Body of pancreas (tissue), 4 donors: ENCODE measurements at regions not wholly inside any gene's neighbourhood (a gene's known extent, or its start where the extent isn't known, plus 50 kb on each side); places are given as distances from the start of the nearest gene placed in this dataset.

Experiments
- ATAC-seq: fragments of 150-250 bp; one replicate; pipeline ENCODE4 v1.9.1; 2016
- DNase-seq, 4 donors: peaks; one replicate each; pipeline ENCODE4 v3.0.0-alpha.2; 2019
- H3K27ac ChIP-seq, 4 donors: fragments of 200-600 bp; sonication (generic); 1 replicate in 3 of 4; 2 replicates in 1 of 4; pipeline versions ENCODE4 v1.5.1 to v1.6.1; 2016 to 2019; ENCODE audit warnings: mild to moderate bottlenecking in 1 of 4, mixed read lengths in 1 of 4, moderate library complexity in 1 of 4
- H3K27me3 ChIP-seq, 2 donors: fragments of 200-600 bp; sonication (generic); one replicate each; pipeline ENCODE4 v1.6.0; 2016; ENCODE audit warnings: mild to moderate bottlenecking in 1 of 2
- H3K36me3 ChIP-seq, 2 donors: fragments of 200-600 bp; sonication (generic); replicated peaks in 1 of 2; 2 replicates each; pipeline ENCODE4 v1.5.1; 2016; ENCODE audit warnings: low read depth in 2 of 2; ENCODE audit not compliant: insufficient read depth in 1 of 2
- H3K4me1 ChIP-seq: fragments of 200-600 bp; sonication (generic); one replicate; pipeline ENCODE4 v1.6.0; 2016
- H3K4me3 ChIP-seq, 2 donors: fragments of 200-600 bp; sonication (generic); 1 replicate in 1 of 2; 2 replicates in 1 of 2; pipeline ENCODE4 v1.5.1; 2016 to 2019
- H3K9me3 ChIP-seq, 3 donors: fragments of 200-600 bp; sonication (generic); 1 replicate in 2 of 3; 2 replicates in 1 of 3; pipeline ENCODE4 v1.5.1; 2016
- POLR2A ChIP-seq, 3 donors: fragments of 450-650 bp; IDR thresholded peaks; one replicate each; pipeline ENCODE4 v1.6.1; 2016; ENCODE audit warnings: antibody characterized with exemption in 3 of 3, mild to moderate bottlenecking in 2 of 3
- WGBS, 2 donors: methylation state at CpG; one replicate each; pipeline ENCODE4 v1.1.5; 2017; 5-methylcytosine and 5-hydroxymethylcytosine counted together
- intact Hi-C: fragments of 100-400 bp; cut with DNase I; formaldehyde crosslinking; loops from one replicate; pipeline ENCODE4 v1.15.1; 2023
- TF ChIP-seq, protein P1 (sequence below), 7 experiments: fragments of 450-650 bp in 4 of 7; fragments of 200-600 bp in 3 of 7; sonication (generic) in 3 of 7; IDR thresholded peaks; one replicate each; pipeline ENCODE4 v1.5.1; 2016 to 2019; ENCODE audit warnings: antibody characterized with exemption in 7 of 7

DNA sequence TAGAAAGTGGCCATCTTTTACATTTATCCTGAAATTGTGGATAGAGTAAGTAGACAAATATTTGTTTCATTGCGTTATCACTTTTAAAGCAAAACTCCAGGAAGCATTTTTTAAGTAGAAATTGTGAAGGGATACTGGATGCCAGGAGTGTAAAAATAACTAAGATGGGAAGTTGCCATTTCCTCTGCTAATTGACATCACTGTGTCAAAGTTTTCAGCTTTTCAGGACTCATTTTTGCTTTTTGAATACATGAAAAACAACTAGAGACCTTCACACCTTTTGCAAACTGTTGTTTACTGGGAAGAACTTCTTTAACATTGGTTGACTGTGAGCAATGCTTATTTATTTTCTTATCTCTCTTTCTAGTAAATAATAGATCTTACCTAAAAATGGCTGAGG is 337.5 kb downstream of the NR2F1-AS1 start:
- intact Hi-C loops = no loop called here
- no peak for ATAC-seq
- no peak for TF ChIP-seq POLR2A (IDR thresholded peaks at IDR 0.05)
- TF ChIP-seq, protein P1, sequence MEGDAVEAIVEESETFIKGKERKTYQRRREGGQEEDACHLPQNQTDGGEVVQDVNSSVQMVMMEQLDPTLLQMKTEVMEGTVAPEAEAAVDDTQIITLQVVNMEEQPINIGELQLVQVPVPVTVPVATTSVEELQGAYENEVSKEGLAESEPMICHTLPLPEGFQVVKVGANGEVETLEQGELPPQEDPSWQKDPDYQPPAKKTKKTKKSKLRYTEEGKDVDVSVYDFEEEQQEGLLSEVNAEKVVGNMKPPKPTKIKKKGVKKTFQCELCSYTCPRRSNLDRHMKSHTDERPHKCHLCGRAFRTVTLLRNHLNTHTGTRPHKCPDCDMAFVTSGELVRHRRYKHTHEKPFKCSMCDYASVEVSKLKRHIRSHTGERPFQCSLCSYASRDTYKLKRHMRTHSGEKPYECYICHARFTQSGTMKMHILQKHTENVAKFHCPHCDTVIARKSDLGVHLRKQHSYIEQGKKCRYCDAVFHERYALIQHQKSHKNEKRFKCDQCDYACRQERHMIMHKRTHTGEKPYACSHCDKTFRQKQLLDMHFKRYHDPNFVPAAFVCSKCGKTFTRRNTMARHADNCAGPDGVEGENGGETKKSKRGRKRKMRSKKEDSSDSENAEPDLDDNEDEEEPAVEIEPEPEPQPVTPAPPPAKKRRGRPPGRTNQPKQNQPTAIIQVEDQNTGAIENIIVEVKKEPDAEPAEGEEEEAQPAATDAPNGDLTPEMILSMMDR (IDR thresholded peaks at IDR 0.05) = no peak
- no peaks in the 10 kb centered on the region for H3K9me3 ChIP-seq
- no peaks in the 10 kb centered on the region for H3K4me1 ChIP-seq
- H3K27me3 ChIP-seq = no peaks in the 10 kb centered on the region
- no peaks in the 10 kb centered on the region for H3K36me3 ChIP-seq
- no peak for DNase-seq
- 36 to 57% methylated on average over 1 of the region's 1 CpG for WGBS, 2 donors
- H3K27ac ChIP-seq = no peak overlapping the region
- H3K4me3 ChIP-seq = no peak overlapping the region

DNA sequence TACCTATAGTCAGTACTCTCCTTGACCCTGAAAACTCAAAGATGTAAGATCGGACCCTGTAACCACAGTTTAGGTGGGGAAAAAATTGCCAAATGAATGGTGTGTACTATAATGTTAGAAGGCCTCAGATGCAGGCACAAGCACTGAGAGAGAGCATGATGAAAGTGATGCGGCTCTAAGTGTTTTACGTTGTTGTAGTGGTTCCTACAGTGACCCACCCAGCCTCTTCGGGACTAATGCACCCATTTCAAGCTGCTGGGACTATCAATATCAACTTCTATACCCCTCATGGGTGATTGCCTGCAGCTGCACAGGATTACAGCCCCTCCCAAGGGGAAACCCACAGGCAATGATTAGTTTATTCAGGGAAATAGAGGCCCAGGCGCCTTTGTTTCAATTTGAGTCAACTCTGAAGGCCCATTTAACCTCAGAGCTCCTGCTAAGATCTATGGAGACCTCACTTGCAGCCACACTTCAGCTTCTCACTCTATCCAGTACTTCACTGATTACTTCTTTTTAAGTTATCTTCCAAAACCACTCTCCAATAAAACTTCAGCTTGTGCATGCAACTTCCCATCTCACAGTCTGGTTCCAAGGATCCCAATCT is 340.7 kb downstream of the NR2F1-AS1 start:
- H3K27me3 ChIP-seq = no peaks in the 10 kb centered on the region
- TF ChIP-seq POLR2A (IDR thresholded peaks at IDR 0.05) = no peak
- TF ChIP-seq, protein P1 (IDR thresholded peaks at IDR 0.05) = no peak
- no peak overlapping the region for H3K4me3 ChIP-seq
- no peaks in the 10 kb centered on the region for H3K9me3 ChIP-seq
- no peaks in the 10 kb centered on the region for H3K4me1 ChIP-seq
- ATAC-seq (no peak), DNase-seq (no peak)
- intact Hi-C loops = no loop called here
- no peak overlapping the region for H3K27ac ChIP-seq
- 59 to 78% methylated on average over 5 of the region's 5 CpGs for WGBS, 2 donors
- no peaks in the 10 kb centered on the region for H3K36me3 ChIP-seq

DNA sequence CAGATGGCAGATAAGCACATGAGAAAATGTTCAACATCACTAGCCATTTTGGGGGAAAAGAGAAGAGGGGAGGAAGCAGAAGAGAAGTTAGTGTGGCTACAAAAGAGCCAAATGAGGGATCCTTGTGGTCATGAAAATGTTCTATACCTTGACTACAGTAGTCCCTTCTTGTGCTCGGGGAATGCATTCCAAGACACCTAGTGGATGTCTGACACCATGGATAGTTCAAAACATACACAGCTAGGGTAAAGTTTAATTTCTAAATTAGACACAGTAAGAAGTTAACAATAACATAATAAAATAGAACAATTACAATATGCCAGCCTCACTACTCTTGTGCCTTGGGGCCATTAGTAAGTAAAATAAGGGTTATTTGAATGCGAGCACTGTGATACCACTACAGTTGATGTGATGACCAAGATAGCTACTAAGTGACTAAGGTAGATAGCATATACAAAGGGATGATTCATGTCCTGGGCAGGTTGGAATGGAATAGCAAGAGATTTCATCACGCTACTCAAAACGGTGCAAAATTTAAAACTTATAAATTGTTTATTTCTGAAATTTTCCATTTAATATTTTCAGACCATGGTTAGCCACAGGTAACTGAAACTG is 344.1 kb downstream of the NR2F1-AS1 start:
- Histone ChIP-seq H3K9me3 (no peaks in the 10 kb centered on the region), H3K27me3 (no peaks in the 10 kb centered on the region), H3K4me1 (no peaks in the 10 kb centered on the region), H3K4me3 (no peak overlapping the region), H3K27ac (no peak overlapping the region), H3K36me3 (no peaks in the 10 kb centered on the region)
- WGBS, 2 donors = 90% methylated on average over 4 of the region's 4 CpGs
- DNase-seq = no peak
- no peak for ATAC-seq
- TF ChIP-seq POLR2A (IDR thresholded peaks at IDR 0.05) = no peak
- TF ChIP-seq, protein P1 (IDR thresholded peaks at IDR 0.05) = no peak
- intact Hi-C loops = no loop called here

DNA sequence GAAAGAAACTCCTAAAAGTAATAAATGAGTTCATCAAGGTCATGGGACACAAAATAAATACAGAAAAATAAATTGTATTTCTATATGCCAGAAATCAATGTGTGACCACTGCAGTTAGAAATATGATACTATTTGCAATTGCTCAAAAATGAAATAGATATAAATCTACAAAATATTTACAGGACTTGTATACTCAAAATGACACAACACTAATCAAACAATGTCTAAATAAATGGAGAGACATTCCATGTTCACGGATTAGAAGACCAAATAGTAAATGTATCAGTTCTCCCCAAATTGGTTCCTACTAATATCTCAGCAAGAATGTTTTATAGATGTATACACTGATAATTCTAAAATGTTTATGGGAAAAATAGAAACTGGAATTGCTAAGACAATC is 345.3 kb downstream of the NR2F1-AS1 start:
- intact Hi-C loops = no loop called here
- 20 to 37% methylated on average over 1 of the region's 1 CpG for WGBS, 2 donors
- TF ChIP-seq POLR2A (IDR thresholded peaks at IDR 0.05) = no peak
- TF ChIP-seq, protein P1 (IDR thresholded peaks at IDR 0.05) = no peak
- Histone ChIP-seq H3K9me3 (no peaks in the 10 kb centered on the region), H3K4me1 (no peaks in the 10 kb centered on the region), H3K27ac (no peak overlapping the region), H3K4me3 (no peak overlapping the region), H3K36me3 (no peaks in the 10 kb centered on the region), H3K27me3 (no peaks in the 10 kb centered on the region)
- DNase-seq (no peak), ATAC-seq (no peak)

DNA sequence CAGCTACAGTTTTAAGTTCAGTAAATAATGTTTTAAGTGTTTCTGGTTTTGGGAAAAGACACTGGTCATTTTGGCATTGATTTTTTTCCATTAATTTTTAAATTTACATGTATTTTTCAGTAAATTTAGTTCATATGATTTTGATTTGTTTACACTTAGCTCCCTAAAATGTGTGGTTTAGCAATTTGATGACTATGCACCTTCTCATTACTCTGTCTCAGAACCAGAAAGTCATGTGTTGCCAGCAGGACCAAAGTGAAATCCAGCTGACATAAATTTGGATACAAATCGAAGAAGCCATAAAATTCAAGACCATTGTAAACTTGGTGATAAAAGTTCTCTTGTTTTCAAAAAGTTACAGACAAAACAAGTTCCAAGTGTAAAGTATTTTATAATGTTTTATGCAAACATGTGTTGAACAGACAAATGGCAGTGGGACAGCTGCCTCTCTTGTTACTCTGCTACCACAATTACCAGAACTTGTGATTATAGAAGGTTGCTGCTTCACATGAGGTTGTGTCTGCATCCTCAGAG is 354.8 kb downstream of the NR2F1-AS1 start:
- 25 to 31% methylated on average over 1 of the region's 1 CpG for WGBS, 2 donors
- Histone ChIP-seq H3K27me3 (no peaks in the 10 kb centered on the region), H3K27ac (no peak overlapping the region), H3K4me1 (no peaks in the 10 kb centered on the region), H3K4me3 (no peak overlapping the region), H3K36me3 (no peaks in the 10 kb centered on the region), H3K9me3 (no peaks in the 10 kb centered on the region)
- TF ChIP-seq, protein P1 (IDR thresholded peaks at IDR 0.05) = no peak
- no peak for TF ChIP-seq POLR2A (IDR thresholded peaks at IDR 0.05)
- ATAC-seq (no peak), DNase-seq (no peak)
- intact Hi-C loops = no loop called here
